Stimulated activated CD8-positive, alpha-beta memory T cell treated with anti-CD3 and anti-CD28 coated beads, Interleukin-4, amount 100 ng/mL, for 24 hours (primary cell): ENCODE measurements at regions not wholly inside any gene's neighbourhood (a gene's known extent, or its start where the extent isn't known, plus 50 kb on each side); places are given as distances from the start of the nearest gene placed in this dataset.

ENCODE experiments used
- DNase-seq: peaks from one replicate; pipeline ENCODE4 v3.0.0-alpha.2; 2020; ENCODE audit warnings: low read depth

GRCh38 chr10:130621231-130621775 is 485.1 kb downstream of the GLRX3 start:
- no peak for DNase-seq

DNA sequence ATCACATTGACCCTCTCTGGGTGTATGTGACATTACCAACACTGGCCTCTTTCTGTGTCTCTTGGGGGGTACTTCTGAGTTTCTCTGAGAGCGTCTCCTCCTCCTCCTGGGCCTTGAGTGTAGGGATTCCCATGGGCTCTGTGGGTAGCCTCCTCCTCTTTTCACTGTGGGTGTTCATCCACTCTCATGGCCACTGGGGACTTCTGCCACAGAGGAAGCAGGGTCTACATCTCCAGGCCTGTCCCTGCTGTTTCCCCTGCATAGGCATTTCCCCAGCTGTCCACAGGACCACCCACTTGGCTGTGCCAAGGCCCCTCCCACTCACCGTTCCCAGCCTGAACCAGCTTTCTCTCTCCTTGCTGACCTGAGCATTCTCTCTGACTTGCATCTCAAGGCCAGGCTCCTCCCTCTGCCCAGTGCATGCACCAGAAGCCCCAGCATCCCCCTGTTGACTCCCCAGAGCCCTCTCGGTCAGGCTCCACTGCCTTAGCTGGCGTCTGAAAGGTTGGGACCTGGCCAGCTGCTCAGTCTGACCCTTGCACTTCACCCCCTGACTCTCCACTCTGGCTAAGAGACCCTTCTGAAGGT is 487.6 kb downstream of the GLRX3 start:
- DNase-seq, result no peak

DNA sequence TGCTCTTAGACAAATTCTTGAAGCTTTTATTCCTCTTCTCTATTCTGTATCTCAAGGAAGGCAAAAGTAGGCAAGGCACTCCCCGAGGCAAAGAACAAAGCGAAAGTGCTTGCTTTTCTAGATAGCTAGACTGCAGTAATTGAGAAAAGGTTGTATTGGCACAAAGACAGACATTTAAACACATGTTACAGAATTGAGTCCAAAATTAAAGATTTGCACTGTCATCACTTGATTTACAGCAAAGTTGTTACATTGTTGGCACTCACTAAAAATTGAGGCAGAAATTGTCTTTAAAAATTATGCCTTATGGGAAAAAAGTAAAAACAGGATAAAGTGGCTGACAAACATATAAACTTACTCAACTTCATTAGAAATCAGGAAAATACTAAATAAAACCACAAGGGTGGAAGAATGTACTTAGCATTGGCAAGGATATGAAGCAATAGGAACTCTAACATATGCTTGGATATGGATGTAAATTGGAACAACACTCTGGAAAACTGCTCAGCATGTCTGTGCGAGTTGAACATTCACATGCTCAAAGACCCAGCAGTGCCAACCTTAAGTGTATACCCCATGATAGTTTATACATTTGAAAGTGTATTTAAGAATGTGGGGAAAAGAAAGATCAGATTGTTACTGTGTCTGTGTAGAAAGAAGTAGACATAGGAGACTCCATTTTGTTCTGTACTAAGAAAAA is 491.3 kb downstream of the GLRX3 start:
- no peak for DNase-seq

- no peak for DNase-seq
Measured at GRCh38 chr10:130630135-130630534, 493.9 kb downstream of the GLRX3 start.

DNA sequence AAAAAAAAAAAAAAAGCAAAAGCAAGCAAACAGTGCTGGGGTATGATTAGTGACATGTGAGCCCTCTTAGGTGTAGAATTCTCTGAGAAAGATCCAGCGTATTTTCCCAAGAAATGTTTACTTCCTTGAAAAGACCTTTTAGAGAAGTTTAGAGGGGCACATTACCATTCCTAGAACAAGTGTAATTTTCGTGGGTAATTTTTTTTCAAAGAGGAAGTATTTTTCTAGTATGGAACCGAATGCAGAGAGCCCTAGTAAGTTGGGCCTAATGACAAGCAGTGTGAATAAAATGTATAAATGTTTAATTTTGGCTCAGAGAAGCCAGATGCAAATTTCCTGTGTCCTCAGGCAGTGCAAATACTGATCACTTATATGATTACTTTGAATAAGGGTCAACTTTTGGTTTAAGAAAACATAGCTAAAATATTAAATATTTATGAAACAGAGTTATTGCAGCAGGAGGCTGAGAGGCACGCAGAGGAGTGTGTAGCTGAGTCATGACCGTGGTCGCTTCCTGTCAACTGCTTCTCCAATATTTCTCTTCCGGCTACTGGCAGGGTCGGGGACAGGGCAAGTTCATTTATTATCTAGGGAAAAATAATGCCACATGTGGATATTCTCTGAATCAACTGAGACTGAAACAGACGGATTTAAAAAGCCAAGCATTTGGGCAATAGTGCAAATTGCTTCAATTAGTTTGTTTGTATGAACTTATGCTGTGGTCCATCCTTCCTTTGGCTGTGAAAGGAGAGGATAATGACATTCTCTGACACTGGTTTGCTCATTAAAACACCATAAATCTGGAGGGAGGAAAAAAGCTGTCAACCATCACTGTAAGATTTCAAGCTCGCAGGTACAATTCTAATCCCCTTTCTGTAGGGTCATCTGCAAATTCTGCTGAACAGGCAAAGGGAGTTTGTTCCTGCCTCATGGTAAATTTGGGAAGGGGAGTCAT is 495.2 kb downstream of the GLRX3 start:
- no peak for DNase-seq

- no peak for DNase-seq
Measured at GRCh38 chr10:130634816-130635215, 498.6 kb downstream of the GLRX3 start.

GRCh38 chr10:130635528-130635927 is 499.3 kb downstream of the GLRX3 start:
- DNase-seq, result no peak

DNA sequence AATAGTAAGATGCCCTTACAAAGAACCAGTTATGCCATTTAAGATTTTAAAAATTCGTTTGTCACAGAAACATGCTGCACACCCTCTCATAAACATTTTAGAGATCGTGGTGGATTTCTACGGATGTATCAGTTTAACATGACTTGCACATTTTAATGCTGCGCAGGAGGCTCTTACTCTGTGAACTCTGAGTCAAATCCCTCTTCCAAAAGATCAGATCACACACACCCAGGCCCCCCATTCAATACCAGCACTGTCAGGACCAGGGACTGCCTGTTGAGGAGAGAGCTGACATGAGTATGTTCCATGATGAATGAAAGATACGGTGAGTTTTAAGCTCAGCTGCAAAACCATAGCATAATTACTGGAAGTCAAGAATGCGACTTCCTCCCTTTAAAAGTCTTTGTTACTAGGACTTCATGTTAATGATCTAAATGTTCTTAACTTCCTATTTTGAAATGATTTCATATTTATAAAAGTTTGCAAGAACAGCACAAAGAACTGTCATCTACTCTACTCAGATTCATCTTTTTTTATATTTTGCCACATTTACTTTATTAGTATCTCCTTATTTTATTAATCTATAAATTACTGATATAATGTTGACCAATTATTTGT is 500.2 kb downstream of the GLRX3 start:
- no peak for DNase-seq

GRCh38 chr10:130637089-130637676 is 501.0 kb downstream of the GLRX3 start:
- no peak for DNase-seq

- no peak for DNase-seq
Measured at GRCh38 chr10:130638991-130639390, 502.8 kb downstream of the GLRX3 start.

- DNase-seq, result no peak
Measured at GRCh38 chr10:130642926-130643325, 506.7 kb downstream of the GLRX3 start.

- no peak for DNase-seq
Measured at GRCh38 chr10:130647341-130647740, 511.1 kb downstream of the GLRX3 start.

DNA sequence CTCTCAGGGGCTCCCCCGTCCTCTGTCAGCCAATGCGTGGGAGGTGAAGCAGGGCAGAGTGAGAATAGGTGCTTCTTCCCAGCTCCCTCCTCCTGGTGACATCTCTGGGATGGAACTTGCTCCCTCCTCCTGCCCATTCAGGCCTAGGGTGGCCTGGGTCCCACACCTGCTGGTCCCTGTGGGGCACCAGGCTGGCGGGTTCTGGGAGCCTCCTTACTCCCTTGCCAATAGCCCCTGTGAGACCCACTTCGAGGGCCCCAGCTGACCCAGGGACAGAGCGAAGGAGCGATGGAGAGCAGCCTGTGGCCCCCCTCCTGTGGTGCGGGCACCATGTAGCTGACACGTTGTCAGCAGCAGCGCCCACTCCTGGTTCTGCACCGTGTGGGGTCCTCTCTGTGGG is 512.6 kb downstream of the GLRX3 start:
- DNase-seq, result no peak

DNA sequence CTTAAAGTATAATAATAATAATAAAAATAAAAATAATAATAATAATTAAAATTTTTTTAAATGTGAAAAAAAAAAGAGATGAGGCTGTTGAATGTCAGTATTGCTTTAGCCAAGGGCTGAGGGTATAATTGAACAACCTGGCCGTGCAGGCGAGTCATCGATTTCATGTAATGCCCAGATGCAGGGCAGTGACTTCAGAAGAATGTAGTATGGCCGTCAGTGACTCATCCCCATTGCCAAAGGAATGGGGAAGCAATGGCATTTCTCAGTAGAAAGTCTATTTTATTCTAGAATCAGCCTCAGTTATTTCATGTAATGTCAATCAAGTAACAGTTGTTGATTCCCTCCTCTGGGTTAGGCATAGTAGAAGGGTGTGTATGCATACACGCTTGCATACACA is 516.4 kb downstream of the GLRX3 start:
- no peak for DNase-seq

- DNase-seq, result no peak
Measured at GRCh38 chr10:130652964-130653578, 516.9 kb downstream of the GLRX3 start.

DNA sequence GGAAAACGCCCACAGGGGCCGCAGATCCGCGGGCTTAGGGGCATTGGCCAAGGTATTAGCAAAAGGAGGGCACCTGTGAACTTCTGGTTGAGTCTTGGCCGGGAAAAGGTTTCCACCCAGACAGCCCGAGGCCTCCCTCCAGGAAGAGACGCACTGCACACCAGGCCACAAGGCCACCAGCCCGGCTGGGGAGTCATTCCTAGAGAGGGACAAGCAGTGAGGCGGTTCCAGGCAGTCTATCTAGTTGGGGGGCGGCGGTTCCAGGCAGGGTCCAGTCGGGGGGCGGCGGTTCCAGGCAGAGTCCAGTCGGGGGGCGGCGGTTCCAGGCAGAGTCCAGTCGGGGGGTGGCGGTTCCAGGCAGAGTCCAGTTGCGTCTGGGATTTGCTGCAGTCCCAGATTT is 518.5 kb downstream of the GLRX3 start:
- no peak for DNase-seq

DNA sequence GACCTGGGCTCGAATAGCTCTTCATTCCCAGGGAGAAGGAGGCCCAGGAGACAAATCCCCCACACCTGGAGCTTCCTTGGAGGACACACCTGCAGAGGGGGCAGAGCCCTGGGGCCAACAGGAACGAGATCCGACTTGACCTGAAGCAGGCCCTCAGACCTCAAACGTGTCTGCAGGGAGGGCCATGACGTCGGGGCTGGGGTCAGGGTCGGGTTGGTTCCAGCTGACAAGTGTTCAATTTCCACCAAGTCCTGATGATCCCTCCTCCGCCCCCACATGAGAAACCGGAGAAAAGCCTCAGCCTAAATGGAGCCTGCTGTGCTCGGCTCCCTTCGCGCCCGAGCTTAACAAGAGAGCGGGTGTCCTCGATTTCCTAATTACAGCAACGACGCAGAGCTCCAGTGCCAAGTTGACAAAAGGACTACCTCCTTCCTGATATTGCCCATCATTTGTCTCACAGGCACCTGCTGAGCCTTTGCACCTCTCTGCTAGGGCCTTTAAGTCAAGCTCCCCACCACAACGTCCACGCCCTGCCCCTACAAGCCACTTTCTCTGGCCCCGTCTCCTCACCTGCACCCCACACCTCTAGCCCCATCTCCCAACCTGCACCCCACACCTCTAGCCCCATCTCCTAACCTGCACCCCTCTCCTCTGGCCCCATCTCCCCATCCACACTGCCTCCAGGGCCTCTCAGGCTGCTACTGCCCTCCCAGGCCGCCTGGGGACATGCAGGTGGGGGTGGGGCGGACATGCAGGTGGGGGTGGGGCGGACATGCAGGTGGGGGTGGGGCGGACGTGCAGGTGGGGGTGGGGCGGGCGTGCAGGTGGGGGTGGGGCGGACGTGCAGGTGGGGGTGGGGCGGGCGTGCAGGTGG is 519.4 kb downstream of the GLRX3 start:
- DNase-seq, result no peak

GRCh38 chr10:130656187-130656575 is 520.0 kb downstream of the GLRX3 start:
- no peak for DNase-seq

- no peak for DNase-seq
Measured at GRCh38 chr10:130656582-130657133, 520.5 kb downstream of the GLRX3 start.

GRCh38 chr10:130658687-130659290 is 522.6 kb downstream of the GLRX3 start:
- DNase-seq, result no peak
